T-helper 17 cell (primary cell): ENCODE measurements at regions not wholly inside any gene's neighbourhood (a gene's known extent, or its start where the extent isn't known, plus 50 kb on each side); places are given as distances from the start of the nearest gene placed in this dataset.

Experiments
- ATAC-seq: fragments of 150-1000 bp; cut with Tn5 transposase; 2 replicates; pipeline ENCODE4 v1.10.0; 2021; ENCODE audit warnings: mild to moderate bottlenecking, moderate library complexity
- DNase-seq, 3 donors: peaks; one replicate each; pipeline versions ENCODE4 v3.0.0 to v3.0.0-alpha.2; 2020 to 2021
- H3K9me3 ChIP-seq: one replicate; pipeline ENCODE4 v1.7.0; 2013; ENCODE audit warnings: low read length, mild to moderate bottlenecking; ENCODE audit not compliant: control insufficient read depth, poor library complexity, severe bottlenecking
- H3K27ac Mint-ChIP-seq: one replicate; pipeline ENCODE4 v1.8.0; 2022; ENCODE audit warnings: mild to moderate bottlenecking, moderate library complexity, mixed read lengths
- H3K27me3 Mint-ChIP-seq: one replicate; pipeline ENCODE4 v1.8.0; 2022; ENCODE audit warnings: mixed read lengths
- H3K36me3 Mint-ChIP-seq: one replicate; pipeline ENCODE4 v1.8.0; 2022; ENCODE audit warnings: low read depth, mixed read lengths
- H3K4me1 Mint-ChIP-seq: one replicate; pipeline ENCODE4 v1.8.0; 2022; ENCODE audit warnings: mild to moderate bottlenecking, mixed read lengths
- H3K4me3 Mint-ChIP-seq: one replicate; pipeline ENCODE4 v1.8.0; 2022; ENCODE audit warnings: mild to moderate bottlenecking, moderate library complexity, mixed read lengths

DNA sequence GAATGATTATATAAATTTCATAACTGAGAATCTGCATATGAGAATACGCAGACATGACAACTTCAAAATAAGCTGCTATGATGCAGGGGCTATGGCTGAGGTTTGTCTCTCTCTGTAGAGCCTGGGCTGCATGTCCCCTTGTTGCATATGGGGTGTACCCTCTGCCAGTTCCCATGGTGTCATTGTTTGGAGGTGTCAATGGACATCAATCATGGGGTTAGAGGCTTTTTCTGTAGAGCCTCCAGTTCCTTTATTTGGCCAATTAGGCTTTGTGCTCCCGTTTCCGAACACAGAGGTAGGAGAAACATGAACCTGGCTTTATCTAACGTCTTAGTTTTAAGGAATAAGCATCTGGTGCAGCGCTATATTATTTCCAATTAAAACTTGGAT, 77.3 kb upstream of the RARB start:
- no peaks in the 10 kb centered on the region for H3K36me3 Mint-ChIP-seq
- H3K4me1 Mint-ChIP-seq, result no peaks in the 10 kb centered on the region
- no peak overlapping the region for H3K27ac Mint-ChIP-seq
- H3K4me3 Mint-ChIP-seq, result no peak overlapping the region
- DNase-seq (no peak), ATAC-seq (no peak)
- no peaks in the 10 kb centered on the region for H3K27me3 Mint-ChIP-seq
- no peaks in the 10 kb centered on the region for H3K9me3 ChIP-seq

DNA sequence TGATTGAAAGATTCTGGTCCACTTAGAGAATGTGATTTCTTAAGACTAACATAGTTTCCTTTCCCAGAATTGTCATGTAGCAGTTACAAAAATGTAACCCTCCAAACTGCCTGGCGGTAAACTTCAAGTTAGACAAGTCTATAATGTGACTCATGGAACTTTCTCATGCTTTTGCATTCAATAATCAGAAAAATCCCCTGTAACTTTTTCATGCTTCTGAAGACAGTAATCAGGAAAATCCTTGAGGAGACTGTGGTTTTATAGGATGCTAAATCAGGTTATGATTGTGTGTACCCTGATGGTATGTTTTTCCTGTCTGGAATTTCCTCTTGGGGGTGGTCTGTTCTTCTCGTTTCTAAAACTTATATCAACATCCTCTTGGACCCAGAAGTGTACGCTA, 74.0 kb upstream of the RARB start:
- no peak overlapping the region for H3K4me3 Mint-ChIP-seq
- no peaks in the 10 kb centered on the region for H3K27me3 Mint-ChIP-seq
- ATAC-seq (no peak), DNase-seq (no peak)
- no peaks in the 10 kb centered on the region for H3K4me1 Mint-ChIP-seq
- H3K36me3 Mint-ChIP-seq, result no peaks in the 10 kb centered on the region
- no peaks in the 10 kb centered on the region for H3K9me3 ChIP-seq
- no peak overlapping the region for H3K27ac Mint-ChIP-seq

DNA sequence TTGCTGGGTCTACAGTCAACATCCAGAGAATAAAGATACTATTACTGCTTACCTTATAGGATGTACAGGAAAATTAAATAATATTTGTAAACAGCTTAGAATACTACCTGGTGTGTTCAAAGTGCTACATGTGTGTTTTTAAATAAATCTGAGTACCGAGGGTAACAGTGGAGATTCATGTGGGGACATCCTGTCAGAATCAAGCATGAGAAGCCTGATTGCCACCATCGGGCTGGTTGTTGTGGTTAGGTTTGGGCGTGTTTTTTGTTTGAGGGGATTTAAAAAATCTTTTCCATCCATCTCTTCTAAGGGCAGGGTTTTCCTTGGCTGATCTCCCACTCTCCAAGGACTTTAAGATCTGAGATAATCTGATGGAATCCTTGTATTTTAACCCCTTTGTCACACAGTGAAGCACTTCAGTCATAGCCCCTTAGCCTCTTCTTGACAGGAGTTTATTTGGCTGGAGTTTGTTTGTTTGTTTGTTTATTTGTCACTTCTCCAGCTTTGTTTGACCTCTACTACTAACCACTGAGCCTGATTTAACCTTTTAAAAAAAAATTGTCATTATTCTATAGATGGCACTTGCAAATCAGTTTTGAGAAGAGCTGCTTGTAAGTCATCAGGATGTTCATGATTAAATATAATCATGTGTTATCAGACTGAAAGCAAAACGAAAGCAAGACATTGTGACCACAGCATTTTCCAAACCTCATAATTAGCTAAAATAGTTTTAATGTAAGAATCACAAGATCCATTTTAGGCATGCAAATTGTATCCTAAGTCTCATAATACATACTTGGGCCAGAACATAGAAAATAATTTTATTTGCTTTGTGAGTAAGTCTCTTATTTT, 72.8 kb upstream of the RARB start:
- no peak overlapping the region for H3K4me3 Mint-ChIP-seq
- ATAC-seq (no peak), DNase-seq (no peak)
- H3K4me1 Mint-ChIP-seq, result no peaks in the 10 kb centered on the region
- H3K27me3 Mint-ChIP-seq, result no peaks in the 10 kb centered on the region
- no peaks in the 10 kb centered on the region for H3K36me3 Mint-ChIP-seq
- no peak overlapping the region for H3K27ac Mint-ChIP-seq
- no peaks in the 10 kb centered on the region for H3K9me3 ChIP-seq

DNA sequence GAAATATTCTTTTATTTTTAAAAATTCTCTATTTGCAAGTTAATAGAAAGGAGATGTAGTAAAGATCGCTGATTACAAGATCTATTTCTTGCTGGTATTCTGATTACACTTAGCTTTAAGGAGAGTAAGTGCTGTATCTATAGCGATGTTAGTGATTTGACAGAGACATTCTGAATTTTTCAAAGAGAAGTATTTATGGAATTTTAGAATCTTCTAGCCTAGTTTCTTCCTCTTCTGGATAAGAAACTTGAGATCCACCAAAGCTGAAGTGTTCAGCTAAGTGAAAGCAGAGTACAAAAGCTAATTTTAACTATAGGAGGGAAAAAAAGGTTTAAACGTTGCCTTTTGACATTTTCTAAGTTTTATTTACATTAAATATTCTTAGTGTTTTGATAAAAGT, 72.1 kb upstream of the RARB start:
- H3K36me3 Mint-ChIP-seq, result no peaks in the 10 kb centered on the region
- no peak overlapping the region for H3K27ac Mint-ChIP-seq
- H3K4me1 Mint-ChIP-seq, result no peaks in the 10 kb centered on the region
- no peak overlapping the region for H3K4me3 Mint-ChIP-seq
- H3K27me3 Mint-ChIP-seq, result no peaks in the 10 kb centered on the region
- DNase-seq (no peak), ATAC-seq (no peak)
- H3K9me3 ChIP-seq, result no peaks in the 10 kb centered on the region

DNA sequence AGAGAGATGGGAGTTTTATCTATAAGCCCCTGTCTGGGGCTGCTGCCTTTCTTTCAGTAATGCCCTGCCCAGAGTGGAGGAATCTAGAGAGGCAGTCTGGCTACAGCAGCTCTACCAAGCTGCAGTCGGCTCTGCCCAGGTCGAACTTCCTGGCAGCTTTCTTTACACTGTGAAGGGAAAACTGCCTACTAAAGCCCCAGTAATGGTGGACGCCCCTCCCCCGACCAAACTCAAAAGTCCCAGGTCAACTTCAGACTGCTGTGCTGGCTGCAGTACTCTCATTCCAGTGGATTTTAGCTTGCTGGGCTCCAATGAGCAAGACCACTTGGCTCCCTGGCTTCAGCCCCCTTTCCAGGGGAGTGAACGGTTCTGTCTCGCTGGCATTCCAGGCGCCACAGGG, 65.9 kb upstream of the RARB start:
- Mint-ChIP-seq H3K4me1 (no peaks in the 10 kb centered on the region), H3K4me3 (no peak overlapping the region)
- no peak for ATAC-seq

DNA sequence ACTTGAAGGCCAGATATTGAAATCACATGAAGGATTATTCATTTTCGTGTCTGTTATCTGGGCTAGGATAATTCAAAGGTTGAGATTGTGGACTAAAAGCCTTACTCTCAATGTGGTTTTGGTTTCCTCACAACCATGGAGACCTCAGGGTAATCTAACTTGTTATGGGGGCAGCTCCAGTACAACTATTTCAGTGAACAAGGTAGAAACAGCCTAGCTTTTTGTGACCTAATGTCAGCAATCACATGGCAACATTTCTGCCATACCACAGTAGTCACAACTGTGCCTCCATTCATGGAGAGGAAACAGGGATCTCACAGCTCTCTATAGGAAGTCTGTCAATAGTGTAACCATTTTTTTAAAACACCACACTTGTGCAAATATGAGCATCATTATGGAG, 62.4 kb upstream of the RARB start:
- H3K4me1 Mint-ChIP-seq, result no peaks in the 10 kb centered on the region
- no peak overlapping the region for H3K27ac Mint-ChIP-seq
- ATAC-seq (no peak), DNase-seq (no peak)
- no peaks in the 10 kb centered on the region for H3K36me3 Mint-ChIP-seq
- H3K9me3 ChIP-seq, result no peaks in the 10 kb centered on the region
- no peak overlapping the region for H3K4me3 Mint-ChIP-seq
- H3K27me3 Mint-ChIP-seq, result no peaks in the 10 kb centered on the region

More for the DNA sequence above, 65.9 kb upstream of the RARB start:
- H3K27ac Mint-ChIP-seq, result no peak overlapping the region
- H3K9me3 ChIP-seq, result no peaks in the 10 kb centered on the region
- H3K27me3 Mint-ChIP-seq, result no peaks in the 10 kb centered on the region
- H3K36me3 Mint-ChIP-seq, result no peaks in the 10 kb centered on the region
- no peak for DNase-seq

DNA sequence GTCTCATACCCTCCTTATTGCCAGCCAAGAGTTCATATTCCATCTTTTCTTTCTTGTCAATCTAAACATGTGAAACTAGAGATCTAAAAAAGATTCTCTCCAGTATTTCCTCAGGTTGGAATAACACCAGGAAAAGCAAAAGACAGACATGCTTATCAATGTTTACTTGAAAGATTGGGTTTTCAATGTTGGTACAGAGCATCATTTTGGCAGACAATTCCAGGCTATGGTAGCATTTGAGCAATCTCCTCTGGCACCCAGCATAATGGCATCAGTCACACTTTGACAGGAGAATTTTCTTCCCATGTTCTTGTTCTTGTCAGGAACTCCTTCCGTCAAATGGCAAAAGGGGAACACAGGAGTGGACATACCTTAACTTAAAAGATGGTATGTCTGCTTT, 61.0 kb upstream of the RARB start:
- no peak for DNase-seq
- ATAC-seq, result no peak
- no peaks in the 10 kb centered on the region for H3K27me3 Mint-ChIP-seq
- H3K4me3 Mint-ChIP-seq, result no peak overlapping the region
- no peaks in the 10 kb centered on the region for H3K36me3 Mint-ChIP-seq
- H3K27ac Mint-ChIP-seq, result no peak overlapping the region
- no peaks in the 10 kb centered on the region for H3K9me3 ChIP-seq
- H3K4me1 Mint-ChIP-seq, result no peaks in the 10 kb centered on the region

DNA sequence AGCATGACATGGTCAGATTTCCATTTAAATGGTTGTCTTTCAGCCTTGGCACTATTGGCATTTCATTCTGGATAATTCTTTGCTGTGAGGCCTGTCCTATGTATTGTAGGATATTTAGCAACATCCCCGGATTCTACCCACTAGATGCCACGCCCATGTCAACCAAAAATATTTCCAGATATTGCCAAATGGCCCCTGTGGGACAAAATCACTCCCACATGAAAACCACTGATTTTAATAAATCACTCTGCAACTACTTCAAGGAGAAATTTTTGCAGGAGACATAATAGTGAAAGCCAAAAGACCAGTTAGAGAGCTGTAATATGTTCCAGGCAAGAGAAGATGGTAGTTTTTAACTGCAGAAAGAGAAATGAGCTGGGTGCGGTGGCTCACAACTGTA, 55.9 kb upstream of the RARB start:
- no peaks in the 10 kb centered on the region for H3K27me3 Mint-ChIP-seq
- H3K4me3 Mint-ChIP-seq, result no peak overlapping the region
- H3K4me1 Mint-ChIP-seq, result no peaks in the 10 kb centered on the region
- ATAC-seq (no peak), DNase-seq (no peak)
- H3K36me3 Mint-ChIP-seq, result no peaks in the 10 kb centered on the region
- H3K27ac Mint-ChIP-seq, result no peak overlapping the region
- H3K9me3 ChIP-seq, result no peaks in the 10 kb centered on the region

DNA sequence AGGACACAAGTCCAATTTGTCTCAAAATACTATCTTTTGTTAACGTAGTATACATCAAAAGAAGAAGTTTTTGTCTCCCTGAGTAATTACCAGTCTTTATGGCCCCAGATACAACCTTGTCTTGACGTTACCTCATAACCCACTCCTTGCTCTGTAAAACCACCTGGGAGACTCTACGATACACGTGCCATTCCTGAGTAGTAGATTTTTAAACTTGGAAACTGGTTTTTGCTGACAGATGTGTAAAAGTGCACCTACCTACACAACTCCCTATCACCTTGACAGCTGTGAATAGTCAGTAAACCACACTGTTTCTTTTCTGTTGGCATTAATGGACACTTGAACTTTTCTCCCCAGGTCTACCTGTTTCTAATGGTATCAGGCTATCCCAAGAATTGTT, 51.7 kb upstream of the RARB start:
- no peak overlapping the region for H3K4me3 Mint-ChIP-seq
- ATAC-seq (no peak), DNase-seq (no peak)
- no peak overlapping the region for H3K27ac Mint-ChIP-seq
- H3K4me1 Mint-ChIP-seq, result no peaks in the 10 kb centered on the region
- no peaks in the 10 kb centered on the region for H3K9me3 ChIP-seq
- no peaks in the 10 kb centered on the region for H3K27me3 Mint-ChIP-seq
- no peaks in the 10 kb centered on the region for H3K36me3 Mint-ChIP-seq

DNA sequence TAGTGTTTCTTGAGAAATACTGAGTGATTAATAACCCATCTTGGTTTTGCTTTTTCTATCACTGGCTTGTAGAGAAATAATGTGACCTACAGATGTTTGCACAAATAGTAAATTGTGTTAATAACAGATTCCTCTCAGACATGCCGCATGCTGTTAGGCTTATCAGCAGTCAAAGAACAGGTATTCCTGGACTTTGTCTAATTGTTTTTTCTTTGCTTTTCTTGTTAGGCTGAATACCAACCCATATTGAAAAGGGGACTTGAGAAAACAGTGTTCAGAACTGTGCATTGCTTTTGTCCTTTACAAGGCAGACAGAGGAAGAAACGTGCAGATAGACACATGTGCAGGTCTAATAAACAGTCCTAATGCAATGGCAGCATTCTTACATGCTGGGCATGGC, 51.0 kb upstream of the RARB start:
- Mint-ChIP-seq H3K4me1 (no peaks in the 10 kb centered on the region), H3K27ac (no peak overlapping the region), H3K27me3 (no peaks in the 10 kb centered on the region), H3K36me3 (no peaks in the 10 kb centered on the region), H3K4me3 (no peak overlapping the region)
- no peaks in the 10 kb centered on the region for H3K9me3 ChIP-seq
- DNase-seq, result no peak
- ATAC-seq, result no peak
